NCI-H2196 (cell line): ENCODE measurements at regions not wholly inside any gene's neighbourhood (a gene's known extent, or its start where the extent isn't known, plus 50 kb on each side); places are given as distances from the start of the nearest gene placed in this dataset.

Experiments used
- DNase-seq: peaks from one replicate; lab custom pipeline; 2025; ENCODE audit not compliant: unreplicated experiment; lab: John Stamatoyannopoulos, UW

GRCh38 chr14:71482671-71483070 lies 449.6 kb upstream of the RGS6 start:
- no peak for DNase-seq

GRCh38 chr14:71483154-71483553 lies 449.1 kb upstream of the RGS6 start:
- no peak for DNase-seq

- DNase-seq = no peak
Measured at GRCh38 chr14:71485833-71486232, 446.4 kb upstream of the RGS6 start.

GRCh38 chr14:71486279-71486678 lies 445.9 kb upstream of the RGS6 start:
- peak; percentile 27 for DNase-seq

- no peak for DNase-seq
Measured at GRCh38 chr14:71487449-71487848, 444.8 kb upstream of the RGS6 start.

GRCh38 chr14:71487941-71488340 lies 444.3 kb upstream of the RGS6 start:
- DNase-seq = no peak

- no peak for DNase-seq
Measured at GRCh38 chr14:71488703-71489191, 443.5 kb upstream of the RGS6 start.

GRCh38 chr14:71489742-71490141 lies 442.5 kb upstream of the RGS6 start:
- DNase-seq = no peak

- DNase-seq = no peak
Measured at GRCh38 chr14:71491931-71492330, 440.3 kb upstream of the RGS6 start.

GRCh38 chr14:71492346-71492745 lies 439.9 kb upstream of the RGS6 start:
- DNase-seq = no peak

- peak; percentile 43 for DNase-seq
Measured at GRCh38 chr14:71497645-71498086, 434.6 kb upstream of the RGS6 start.

GRCh38 chr14:71498212-71498611 lies 434.0 kb upstream of the RGS6 start:
- DNase-seq = no peak

GRCh38 chr14:71499018-71499417 lies 433.2 kb upstream of the RGS6 start:
- no peak for DNase-seq

GRCh38 chr14:71507681-71508080 lies 424.5 kb upstream of the RGS6 start:
- no peak for DNase-seq

- DNase-seq = no peak
Measured at GRCh38 chr14:71508901-71509300, 423.3 kb upstream of the RGS6 start.

- DNase-seq = no peak
Measured at GRCh38 chr14:71511152-71511551, 421.1 kb upstream of the RGS6 start.

- DNase-seq = no peak
Measured at GRCh38 chr14:71514941-71515919, 417.0 kb upstream of the RGS6 start.

GRCh38 chr14:71521238-71522135 lies 410.7 kb upstream of the RGS6 start:
- DNase-seq = no peak

- no peak for DNase-seq
Measured at GRCh38 chr14:71523630-71524319, 408.5 kb upstream of the RGS6 start.

GRCh38 chr14:71524320-71524982 lies 407.8 kb upstream of the RGS6 start:
- DNase-seq = no peak
